ENCODE measurements at regions not wholly inside any gene's neighbourhood (a gene's known extent, or its start where the extent isn't known, plus 50 kb on each side); places are given as distances from the start of the nearest gene placed in this dataset.

DNA sequence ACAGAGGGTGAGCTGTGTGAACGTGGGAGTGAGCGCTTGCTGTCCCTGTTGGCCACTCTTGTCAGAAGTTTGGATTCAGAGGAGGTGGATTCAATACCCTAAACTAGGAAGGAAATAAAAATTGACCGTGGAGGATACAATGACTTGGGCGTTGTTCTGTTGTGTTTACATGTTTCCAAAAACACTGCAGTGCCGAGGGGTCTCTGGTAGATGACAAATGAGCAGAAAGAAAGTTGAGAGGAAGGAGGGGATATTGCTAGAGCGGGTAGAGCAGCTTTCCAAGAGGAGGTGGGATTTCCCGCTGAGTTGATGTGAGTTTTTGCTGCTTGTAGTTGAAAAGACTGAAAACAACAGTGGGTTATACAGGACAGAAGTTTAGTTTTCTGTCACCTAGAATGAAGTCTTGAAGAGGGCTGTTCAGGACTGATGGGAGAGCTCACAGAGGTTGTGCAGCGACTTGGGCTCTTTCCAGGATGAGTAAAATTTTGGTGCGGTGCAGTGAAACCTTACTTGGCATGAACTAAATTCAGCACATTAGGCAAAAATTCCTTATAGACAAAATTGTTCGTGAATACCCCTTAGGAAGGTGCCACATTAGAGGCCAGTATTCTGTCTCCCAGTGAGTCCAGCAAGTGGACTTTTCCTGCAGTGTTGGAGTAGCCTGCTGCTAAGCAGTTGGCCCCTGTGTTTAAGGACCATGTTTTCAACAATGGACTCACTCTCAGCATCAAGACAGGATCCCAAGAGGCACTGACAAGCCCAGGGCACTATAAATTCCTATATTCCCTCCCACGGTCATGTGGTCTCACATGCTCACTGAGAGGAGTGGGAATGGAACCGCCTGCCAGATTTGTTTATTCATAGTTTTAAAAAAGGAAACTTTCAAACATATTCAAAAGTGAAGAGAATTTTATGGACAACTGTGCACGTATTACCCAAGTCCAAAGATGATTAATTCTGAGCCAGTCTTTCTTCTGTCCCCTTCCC, 435.0 kb upstream of the C2CD4B start:
- TF ChIP-seq, protein P1, sequence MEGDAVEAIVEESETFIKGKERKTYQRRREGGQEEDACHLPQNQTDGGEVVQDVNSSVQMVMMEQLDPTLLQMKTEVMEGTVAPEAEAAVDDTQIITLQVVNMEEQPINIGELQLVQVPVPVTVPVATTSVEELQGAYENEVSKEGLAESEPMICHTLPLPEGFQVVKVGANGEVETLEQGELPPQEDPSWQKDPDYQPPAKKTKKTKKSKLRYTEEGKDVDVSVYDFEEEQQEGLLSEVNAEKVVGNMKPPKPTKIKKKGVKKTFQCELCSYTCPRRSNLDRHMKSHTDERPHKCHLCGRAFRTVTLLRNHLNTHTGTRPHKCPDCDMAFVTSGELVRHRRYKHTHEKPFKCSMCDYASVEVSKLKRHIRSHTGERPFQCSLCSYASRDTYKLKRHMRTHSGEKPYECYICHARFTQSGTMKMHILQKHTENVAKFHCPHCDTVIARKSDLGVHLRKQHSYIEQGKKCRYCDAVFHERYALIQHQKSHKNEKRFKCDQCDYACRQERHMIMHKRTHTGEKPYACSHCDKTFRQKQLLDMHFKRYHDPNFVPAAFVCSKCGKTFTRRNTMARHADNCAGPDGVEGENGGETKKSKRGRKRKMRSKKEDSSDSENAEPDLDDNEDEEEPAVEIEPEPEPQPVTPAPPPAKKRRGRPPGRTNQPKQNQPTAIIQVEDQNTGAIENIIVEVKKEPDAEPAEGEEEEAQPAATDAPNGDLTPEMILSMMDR (IDR thresholded peaks at IDR 0.05; ENCODE audit: insufficient read depth, low read length, poor library complexity, severe bottlenecking) = no peak
- Histone ChIP-seq H3K4me3 (ENCODE audit: low read depth, low read length) (no peak overlapping the region), H3K36me3 (ENCODE audit: control insufficient read depth, insufficient read depth, low read length) (no peaks in the 10 kb centered on the region), H3K27me3 (ENCODE audit: control insufficient read depth, insufficient read depth, low read length) (no peaks in the 10 kb centered on the region)
- no peak for DNase-seq (ENCODE audit: low read depth)

DNA sequence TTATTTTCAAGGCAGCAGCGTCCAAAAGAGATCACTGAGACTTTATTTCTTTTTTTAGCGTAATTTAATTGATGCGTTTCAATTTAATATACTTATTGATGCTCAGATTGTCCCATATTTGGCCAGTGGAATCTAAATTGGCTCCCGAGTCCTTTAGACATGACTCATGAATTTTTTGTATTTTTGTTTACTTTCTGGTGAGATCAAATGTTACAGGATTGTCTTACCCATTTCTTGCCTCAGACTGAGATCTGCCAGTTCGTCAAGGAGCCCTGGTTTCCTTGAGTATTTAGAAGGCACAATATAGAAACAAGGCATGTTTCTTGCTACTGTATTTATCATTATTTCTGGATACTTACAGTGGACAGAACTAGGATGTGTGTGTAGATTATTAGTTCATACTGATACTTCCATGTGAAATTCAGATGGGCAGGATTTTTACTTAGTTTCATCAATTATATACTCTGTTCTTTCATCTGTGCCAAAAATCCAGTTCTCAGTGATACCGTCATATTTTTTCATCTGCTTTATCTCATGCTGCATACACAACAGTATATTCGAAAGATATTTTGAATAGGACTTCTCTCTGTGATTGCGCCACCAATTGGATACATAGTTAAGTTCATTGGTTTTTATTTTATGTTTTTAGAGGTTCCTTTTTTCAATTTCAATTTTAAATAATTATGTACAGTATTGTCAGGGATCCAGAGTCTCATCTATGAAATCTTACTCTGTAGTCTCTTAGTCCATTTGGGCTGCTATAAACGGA, 436.9 kb upstream of the C2CD4B start:
- H3K36me3 ChIP-seq (ENCODE audit: control insufficient read depth, insufficient read depth, low read length) = no peaks in the 10 kb centered on the region
- no peak overlapping the region for H3K4me3 ChIP-seq (ENCODE audit: low read depth, low read length)
- H3K27me3 ChIP-seq (ENCODE audit: control insufficient read depth, insufficient read depth, low read length) = no peaks in the 10 kb centered on the region
- DNase-seq (ENCODE audit: low read depth) = no peak
- TF ChIP-seq, protein P1 (IDR thresholded peaks at IDR 0.05; ENCODE audit: insufficient read depth, low read length, poor library complexity, severe bottlenecking) = no peak

DNA sequence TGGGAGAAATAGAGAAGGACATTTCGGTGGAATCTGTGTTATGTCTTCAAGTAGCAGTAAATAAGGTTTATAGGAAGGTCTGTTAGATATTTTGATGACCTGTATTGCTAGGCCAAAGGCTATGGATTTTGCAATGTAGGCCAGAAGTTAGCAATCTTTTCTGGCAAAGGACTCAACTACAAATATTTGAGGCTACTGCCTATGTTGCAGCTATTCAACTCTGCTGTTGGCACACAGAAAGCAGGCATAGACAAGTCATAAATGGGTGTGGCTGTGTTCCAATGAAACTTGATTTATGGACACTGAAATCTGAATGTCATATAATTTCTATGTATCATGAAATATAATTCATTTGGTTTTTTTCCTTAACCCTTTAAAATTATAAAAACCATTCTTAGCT, 438.7 kb upstream of the C2CD4B start:
- no peak for DNase-seq (ENCODE audit: low read depth)
- Histone ChIP-seq H3K36me3 (ENCODE audit: control insufficient read depth, insufficient read depth, low read length) (no peaks in the 10 kb centered on the region), H3K4me3 (ENCODE audit: low read depth, low read length) (no peak overlapping the region), H3K27me3 (ENCODE audit: control insufficient read depth, insufficient read depth, low read length) (no peaks in the 10 kb centered on the region)
- TF ChIP-seq, protein P1 (IDR thresholded peaks at IDR 0.05; ENCODE audit: insufficient read depth, low read length, poor library complexity, severe bottlenecking) = no peak

DNA sequence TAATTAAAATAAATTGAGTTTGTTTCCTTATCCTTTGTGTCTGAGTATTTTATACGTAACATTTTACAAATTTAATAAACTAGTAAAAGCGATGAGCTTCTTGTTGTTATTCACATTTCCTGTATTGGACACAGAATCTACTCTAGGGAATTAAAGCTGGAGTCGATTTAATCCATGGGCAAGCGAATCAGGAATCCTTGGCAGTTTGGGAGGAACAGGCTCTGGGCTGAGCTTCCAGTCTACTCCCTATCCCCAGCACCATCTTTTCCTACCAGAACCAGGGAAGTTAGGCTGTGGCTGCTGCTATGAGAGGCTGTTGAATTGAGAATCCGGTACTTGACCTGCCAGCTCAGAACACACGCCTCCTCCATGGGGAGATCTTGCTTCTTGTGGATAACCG, 437.3 kb upstream of the TPM1 start:
- TF ChIP-seq, protein P1 (IDR thresholded peaks at IDR 0.05; ENCODE audit: insufficient read depth, low read length, poor library complexity, severe bottlenecking) = no peak
- no peak for DNase-seq (ENCODE audit: low read depth)
- no peaks in the 10 kb centered on the region for H3K27me3 ChIP-seq (ENCODE audit: control insufficient read depth, insufficient read depth, low read length)
- no peaks in the 10 kb centered on the region for H3K36me3 ChIP-seq (ENCODE audit: control insufficient read depth, insufficient read depth, low read length)
- no peak overlapping the region for H3K4me3 ChIP-seq (ENCODE audit: low read depth, low read length)

DNA sequence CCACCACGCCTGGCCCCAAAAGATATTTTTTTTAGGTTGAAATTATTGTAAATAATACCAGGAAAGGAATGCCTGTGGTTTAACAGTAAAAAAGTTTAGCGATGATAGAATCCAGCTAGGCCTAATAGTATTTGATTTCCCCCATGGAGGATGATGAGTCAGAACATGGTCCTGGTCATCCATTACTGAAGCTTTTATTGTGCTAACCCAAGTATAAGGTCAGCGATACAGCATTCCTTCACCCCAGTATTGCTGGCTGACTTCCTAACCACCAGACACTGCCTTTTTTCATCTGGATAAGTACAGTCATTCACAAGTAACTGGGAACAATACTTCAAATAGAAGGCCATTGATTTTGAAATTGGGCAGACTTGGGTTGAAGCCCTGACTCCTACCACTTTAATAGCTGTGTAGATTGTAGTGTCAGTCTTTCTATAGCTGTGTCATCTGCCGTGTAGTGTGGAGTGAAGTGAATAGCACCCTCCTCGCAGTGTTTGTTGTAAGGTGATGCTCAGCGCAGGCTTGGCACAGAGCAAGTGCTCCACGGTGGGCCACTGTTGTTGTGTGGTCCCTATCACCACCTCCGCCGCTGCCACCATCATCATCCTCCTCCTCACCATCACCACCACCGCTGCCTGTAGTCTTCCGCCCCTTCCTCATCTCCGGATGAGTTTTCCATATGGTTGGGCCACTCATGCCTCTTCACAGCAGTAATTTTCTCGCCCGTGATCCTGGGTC, 436.0 kb upstream of the TPM1 start:
- TF ChIP-seq, protein P1 (IDR thresholded peaks at IDR 0.05; ENCODE audit: insufficient read depth, low read length, poor library complexity, severe bottlenecking) = no peak
- peak; percentile 97 for DNase-seq (ENCODE audit: low read depth)

More for the DNA sequence above, 436.0 kb upstream of the TPM1 start:
- no peaks in the 10 kb centered on the region for H3K27me3 ChIP-seq (ENCODE audit: control insufficient read depth, insufficient read depth, low read length)
- no peak overlapping the region for H3K4me3 ChIP-seq (ENCODE audit: low read depth, low read length)
- H3K36me3 ChIP-seq (ENCODE audit: control insufficient read depth, insufficient read depth, low read length) = no peaks in the 10 kb centered on the region

Data from kidney epithelial cell (primary cell).